HEK293 (cell line): ENCODE measurements at regions not wholly inside any gene's neighbourhood (a gene's known extent, or its start where the extent isn't known, plus 50 kb on each side); places are given as distances from the start of the nearest gene placed in this dataset.
A peak's percentile ranks its signal among the peaks of the same experiment; 100 is the strongest.

Source experiments
- CTCF ChIA-PET: fragments of 350-600 bp; formaldehyde crosslinking; extraction: SDS; loops from one replicate; lab custom pipeline; 2021; ENCODE audit warnings: antibody characterized with exemption; lab: Yijun Ruan, JAX
- POLR2A ChIA-PET: fragments of 300-600 bp; formaldehyde crosslinking; extraction: SDS; loops from one replicate; lab custom pipeline; 2020; ENCODE audit warnings: antibody characterized with exemption, inconsistent platforms; lab: Yijun Ruan, JAX
- H3K27ac ChIP-seq: fragments of 200-500 bp; sonication (Bioruptor generic); 2 replicates; pipeline ENCODE4 v1.5.1; 2014; ENCODE audit warnings: low read depth, low read length, control low read depth, inconsistent platforms; ENCODE audit errors: extremely low read depth
- H3K36me3 ChIP-seq, 2 experiments: fragments of 200-500 bp in 1 of 2; sonication (Bioruptor generic) in 1 of 2; 1 replicate in 1 of 2; 2 replicates in 1 of 2; pipeline ENCODE4 v1.5.1; 2014 to 2017; ENCODE audit warnings: inconsistent platforms in 2 of 2, low read length in 2 of 2; ENCODE audit not compliant: control insufficient read depth in 2 of 2, insufficient read depth in 1 of 2
- H3K4me1 ChIP-seq: fragments of 200-500 bp; sonication (Bioruptor generic); 2 replicates; pipeline ENCODE4 v1.5.1; 2014; ENCODE audit warnings: mild to moderate bottlenecking, low read length, inconsistent platforms; ENCODE audit not compliant: control insufficient read depth, insufficient read depth
- H3K4me3 ChIP-seq: 2 replicates; pipeline ENCODE4 v1.5.1; 2011; ENCODE audit warnings: low read depth, mild to moderate bottlenecking, control low read depth, low read length, moderate library complexity
- H3K9me3 ChIP-seq: fragments of 200-500 bp; sonication (Bioruptor generic); 2 replicates; pipeline ENCODE4 v1.5.1; 2014; ENCODE audit warnings: low read depth, low read length, inconsistent platforms; ENCODE audit not compliant: control insufficient read depth, insufficient read depth
- BCL11A ChIP-seq: fragments of 450-650 bp; formaldehyde crosslinking; IDR thresholded peaks from 2 replicates; pipeline ENCODE4 v1.5.1; 2016; ENCODE audit warnings: low read depth, missing biosample characterization, missing genetic modification characterization
- CTCF ChIP-seq: fragments of 450-650 bp; formaldehyde crosslinking; IDR thresholded peaks from 2 replicates; pipeline ENCODE4 v1.5.1; 2016; ENCODE audit warnings: missing biosample characterization, missing genetic modification characterization
- MZF1 ChIP-seq: fragments of 450-650 bp; formaldehyde crosslinking; IDR thresholded peaks from 2 replicates; pipeline ENCODE4 v1.5.1; 2017; ENCODE audit warnings: missing biosample characterization, missing genetic modification characterization, borderline replicate concordance
- SCRT2 ChIP-seq: fragments of 450-650 bp; formaldehyde crosslinking; IDR thresholded peaks from 2 replicates; pipeline ENCODE4 v1.5.1; 2016; ENCODE audit warnings: missing biosample characterization, missing genetic modification characterization
- SETDB1 ChIP-seq: IDR thresholded peaks from one replicate; pipeline ENCODE4 v1.6.1; 2017; ENCODE audit warnings: mild to moderate bottlenecking, low read length, moderate library complexity, mixed read lengths; ENCODE audit not compliant: insufficient read length
- SP3 ChIP-seq: fragments of 450-650 bp; formaldehyde crosslinking; IDR thresholded peaks from 2 replicates; pipeline ENCODE4 v1.5.1; 2016; ENCODE audit warnings: missing biosample characterization, missing genetic modification characterization
- SP7 ChIP-seq: fragments of 450-650 bp; formaldehyde crosslinking; IDR thresholded peaks from 2 replicates; pipeline ENCODE4 v1.5.1; 2016; ENCODE audit warnings: missing biosample characterization, missing genetic modification characterization
- ZNF223 ChIP-seq: fragments of 450-650 bp; formaldehyde crosslinking; IDR thresholded peaks from 2 replicates; pipeline ENCODE4 v1.5.1; 2016; ENCODE audit warnings: missing biosample characterization, missing genetic modification characterization
- ZNF24 ChIP-seq: fragments of 450-650 bp; formaldehyde crosslinking; IDR thresholded peaks from 2 replicates; pipeline ENCODE4 v1.5.1; 2016; ENCODE audit warnings: missing biosample characterization, missing genetic modification characterization
- ZNF280C ChIP-seq: fragments of 450-650 bp; formaldehyde crosslinking; IDR thresholded peaks from 2 replicates; pipeline ENCODE4 v1.5.1; 2016; ENCODE audit warnings: missing biosample characterization, missing genetic modification characterization
- ZNF335 ChIP-seq: fragments of 450-650 bp; formaldehyde crosslinking; conservative IDR thresholded peaks from 2 replicates; pipeline ENCODE4 v1.5.1; 2016; ENCODE audit warnings: missing biosample characterization, missing genetic modification characterization
- ZNF433 ChIP-seq: fragments of 450-650 bp; formaldehyde crosslinking; IDR thresholded peaks from 2 replicates; pipeline ENCODE4 v1.5.1; 2016; ENCODE audit warnings: missing biosample characterization, missing genetic modification characterization, low read depth
- ZNF561 ChIP-seq: fragments of 450-650 bp; IDR thresholded peaks from 2 replicates; pipeline ENCODE4 v1.5.1; 2018; ENCODE audit warnings: missing biosample characterization, missing genetic modification characterization, borderline replicate concordance
- ZNF600 ChIP-seq: fragments of 450-650 bp; formaldehyde crosslinking; IDR thresholded peaks from 2 replicates; pipeline ENCODE4 v1.5.1; 2016; ENCODE audit warnings: missing biosample characterization, missing genetic modification characterization
- ZNF639 ChIP-seq: fragments of 450-650 bp; formaldehyde crosslinking; IDR thresholded peaks from 2 replicates; pipeline ENCODE4 v1.5.1; 2016; ENCODE audit warnings: missing biosample characterization, missing genetic modification characterization
- ZNF660 ChIP-seq: fragments of 450-650 bp; IDR thresholded peaks from 2 replicates; pipeline ENCODE4 v1.5.1; 2018; ENCODE audit warnings: missing biosample characterization, mild to moderate bottlenecking, missing genetic modification characterization

GRCh38 chr12:14257734-14258574 lies 107.5 kb upstream of the ATF7IP start (continued):
- no peak for TF ChIP-seq ZNF223
- no peak for TF ChIP-seq ZNF433
- peak; percentile 91 for TF ChIP-seq ZNF639 (tag by site-specific recombination)
- TF ChIP-seq SP7 (tag by site-specific recombination) = peak; percentile 96
- peak; percentile 85 for TF ChIP-seq ZNF335
- peak; percentile 76 for TF ChIP-seq SP3 (tag by site-specific recombination)
- TF ChIP-seq ZNF660 (tag by site-specific recombination) = peak; percentile 97
- peak; percentile 85; the same call in 1 of the 2 replicates for TF ChIP-seq MZF1 (tag by site-specific recombination)
- peak; percentile 100 for TF ChIP-seq ZNF561 (tag by site-specific recombination)
- 0 out of 2 replicates have a peak, but pooled peaks have one; percentile 20 for TF ChIP-seq BCL11A (tag by site-specific recombination)
- no peak; the same call in 1 of the 2 replicates for TF ChIP-seq ZNF280C (tag by site-specific recombination)
- peak; percentile 90 for TF ChIP-seq ZNF24 (tag by site-specific recombination)

- TF ChIP-seq ZNF600 (tag by site-specific recombination) (peak; percentile 3; the same call in 1 of the 2 replicates), SCRT2 (tag by site-specific recombination) (no peak)
- POLR2A ChIA-PET = interaction anchor here (1.1 to 2.2 kb wide), 2 partner anchors 107 to 131 kb away, joined by 6 to 26 read pairs; partner anchors contain the start of gene ATF7IP
- CTCF ChIA-PET = interaction anchor here (0.7 to 2.3 kb wide), 5 partner anchors 107 to 144 kb away, joined by 3 to 14 read pairs (median 4); partner anchors contain the start of gene ATF7IP
- Histone ChIP-seq H3K9me3 (no peaks in the 10 kb centered on the region), H3K4me1 (peaks cover 9% of the 10 kb centered on the region), H3K4me3 (no peak overlapping the region), H3K36me3 (no peaks in the 10 kb centered on the region), H3K27ac (peak overlapping the region; percentile 48; the same call in 1 of the 2 replicates)
Observed at GRCh38 chr12:14258575-14258940, 106.9 kb upstream of the ATF7IP start.

GRCh38 chr12:14259481-14260010 lies 105.9 kb upstream of the ATF7IP start:
- Histone ChIP-seq H3K4me3 (no peak overlapping the region), H3K4me1 (peaks cover 9% of the 10 kb centered on the region), H3K9me3 (no peaks in the 10 kb centered on the region), H3K36me3 (no peaks in the 10 kb centered on the region), H3K27ac (no peak overlapping the region)
- CTCF ChIA-PET = interaction anchor here (0.6 to 2.3 kb wide), 3 partner anchors 16 to 575 kb away, joined by 3 to 14 read pairs (median 3); partner anchors contain the start of gene ATF7IP
- POLR2A ChIA-PET = interaction anchor here (1.7 to 2.2 kb wide), 2 partner anchors 106 kb away, joined by 11 to 26 read pairs; partner anchors contain the start of gene ATF7IP
- TF ChIP-seq CTCF (tag by site-specific recombination) (no peak), SETDB1 (peak; percentile 77)
